Stimulated activated CD8-positive, alpha-beta memory T cell treated with anti-CD3 and anti-CD28 coated beads, Interleukin-15, amount 100 ng/mL, for 4 hours (primary cell): ENCODE measurements at regions not wholly inside any gene's neighbourhood (a gene's known extent, or its start where the extent isn't known, plus 50 kb on each side); places are given as distances from the start of the nearest gene placed in this dataset.

Experiments
- DNase-seq, 2 donors: peaks; one replicate each; pipeline ENCODE4 v3.0.0-alpha.2; 2020; ENCODE audit warnings: low read depth in 2 of 2

GRCh38 chrX:4878640-4879039 lies 1165.2 kb upstream of the PRKX start:
- no peak for DNase-seq

GRCh38 chrX:4876268-4876667 lies 1162.8 kb upstream of the PRKX start:
- no peak for DNase-seq

GRCh38 chrX:4851534-4851933 lies 1138.1 kb upstream of the PRKX start:
- no peak for DNase-seq

GRCh38 chrX:4850312-4850711 lies 1136.9 kb upstream of the PRKX start:
- no peak for DNase-seq

- DNase-seq = no peak
Observed at GRCh38 chrX:4844376-4844775, 1130.9 kb upstream of the PRKX start.

- no peak for DNase-seq
Observed at GRCh38 chrX:4841216-4841745, 1127.8 kb upstream of the PRKX start.

- no peak for DNase-seq
Observed at GRCh38 chrX:4831574-4831973, 1118.1 kb upstream of the PRKX start.

GRCh38 chrX:4830880-4831557 lies 1117.6 kb upstream of the PRKX start:
- no peak for DNase-seq

- no peak for DNase-seq
Observed at GRCh38 chrX:4825550-4825949, 1112.1 kb upstream of the PRKX start.

- no peak for DNase-seq
Observed at GRCh38 chrX:4809571-4809970, 1096.1 kb upstream of the PRKX start.

- DNase-seq = no peak
Observed at GRCh38 chrX:4805502-4805901, 1092.1 kb upstream of the PRKX start.

- DNase-seq = no peak
Observed at GRCh38 chrX:4800756-4801155, 1087.3 kb upstream of the PRKX start.

GRCh38 chrX:4787971-4788370 lies 1074.5 kb upstream of the PRKX start:
- no peak for DNase-seq

GRCh38 chrX:4764888-4765287 lies 1051.4 kb upstream of the PRKX start:
- no peak for DNase-seq

GRCh38 chrX:4762196-4762595 lies 1048.7 kb upstream of the PRKX start:
- no peak for DNase-seq

GRCh38 chrX:4754878-4755604 lies 1041.6 kb upstream of the PRKX start:
- no peak for DNase-seq

GRCh38 chrX:4741024-4741423 lies 1027.6 kb upstream of the PRKX start:
- DNase-seq = no peak

- no peak for DNase-seq
Observed at GRCh38 chrX:4735299-4735698, 1021.9 kb upstream of the PRKX start.

GRCh38 chrX:4710618-4711433 lies 997.4 kb upstream of the PRKX start:
- DNase-seq = no peak

GRCh38 chrX:4708970-4709760 lies 995.7 kb upstream of the PRKX start:
- no peak for DNase-seq

- no peak for DNase-seq
Observed at GRCh38 chrX:4706961-4707360, 993.5 kb upstream of the PRKX start.

GRCh38 chrX:4690521-4690920 lies 977.1 kb upstream of the PRKX start:
- no peak for DNase-seq
